ENCODE measurements at regions not wholly inside any gene's neighbourhood (a gene's known extent, or its start where the extent isn't known, plus 50 kb on each side); places are given as distances from the start of the nearest gene placed in this dataset.

GRCh38 chr10:108307250-108307924, 1142.9 kb upstream of the SORCS1 start (continued):
- no peak for TF ChIP-seq CTCF (IDR thresholded peaks at IDR 0.05; ENCODE audit: control extremely low read depth in 1 of 3, insufficient read depth in 1 of 3, low read depth in 1 of 3, low read length in 3 of 3)
- no peak for TF ChIP-seq SP1 (IDR thresholded peaks at IDR 0.05; ENCODE audit: low read depth, low read length)
- TF ChIP-seq POLR2A (IDR thresholded peaks at IDR 0.05; ENCODE audit: control extremely low read depth in 1 of 2, low read depth in 2 of 2, low read length in 2 of 2), result no peak
